HG02763 (cell line): ENCODE measurements at regions not wholly inside any gene's neighbourhood (a gene's known extent, or its start where the extent isn't known, plus 50 kb on each side); places are given as distances from the start of the nearest gene placed in this dataset.

ENCODE experiments used
- ATAC-seq: cut with Tn5 transposase; IDR thresholded peaks from one replicate; pipeline ENCODE4 v1.9.1; 2021; ENCODE audit warnings: mild to moderate bottlenecking, moderate library complexity; ENCODE audit not compliant: unreplicated experiment

DNA sequence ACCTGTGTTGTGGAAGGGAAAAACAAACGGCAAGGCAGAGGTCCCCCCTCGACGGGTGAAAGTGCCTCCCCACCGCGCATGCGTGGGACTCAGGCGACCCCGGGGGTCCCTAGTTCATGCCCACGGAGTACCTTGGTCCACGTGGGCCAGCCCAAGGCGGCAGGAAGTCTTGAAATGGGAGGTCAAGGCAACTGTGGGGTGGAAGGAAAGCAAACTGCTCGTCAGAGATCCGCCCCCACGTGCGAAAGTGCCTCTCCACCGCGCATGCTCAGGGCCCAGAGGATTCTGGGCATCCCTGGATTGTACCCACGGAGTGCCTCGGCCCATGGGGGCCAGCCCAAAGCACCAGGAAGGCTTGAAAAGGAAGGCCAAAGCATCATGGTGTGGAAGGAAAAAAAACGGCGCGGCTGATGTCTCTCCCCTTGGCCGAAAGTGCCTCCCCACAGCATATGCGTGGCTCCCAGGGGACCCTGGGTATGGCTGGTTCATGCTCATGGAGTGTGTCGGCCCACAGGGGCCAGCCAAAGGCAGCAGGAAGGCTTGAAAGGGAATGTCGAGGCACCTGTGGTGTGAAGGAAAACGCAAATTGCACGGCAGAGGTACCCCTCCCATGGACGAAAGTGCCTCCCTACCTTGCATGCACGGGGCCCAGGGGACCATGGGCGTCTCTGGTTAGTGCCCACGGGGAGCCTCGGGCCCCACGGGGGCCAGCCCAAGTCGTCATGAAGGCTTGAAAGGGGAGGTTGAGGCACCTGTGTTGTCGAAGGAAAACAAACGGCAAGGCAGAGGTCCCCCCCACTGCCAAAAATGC, 369.7 kb downstream of the ALG10 start:
- no peak for ATAC-seq

GRCh38 chr12:34392741-34393085, 370.4 kb downstream of the ALG10 start:
- ATAC-seq = no peak

DNA sequence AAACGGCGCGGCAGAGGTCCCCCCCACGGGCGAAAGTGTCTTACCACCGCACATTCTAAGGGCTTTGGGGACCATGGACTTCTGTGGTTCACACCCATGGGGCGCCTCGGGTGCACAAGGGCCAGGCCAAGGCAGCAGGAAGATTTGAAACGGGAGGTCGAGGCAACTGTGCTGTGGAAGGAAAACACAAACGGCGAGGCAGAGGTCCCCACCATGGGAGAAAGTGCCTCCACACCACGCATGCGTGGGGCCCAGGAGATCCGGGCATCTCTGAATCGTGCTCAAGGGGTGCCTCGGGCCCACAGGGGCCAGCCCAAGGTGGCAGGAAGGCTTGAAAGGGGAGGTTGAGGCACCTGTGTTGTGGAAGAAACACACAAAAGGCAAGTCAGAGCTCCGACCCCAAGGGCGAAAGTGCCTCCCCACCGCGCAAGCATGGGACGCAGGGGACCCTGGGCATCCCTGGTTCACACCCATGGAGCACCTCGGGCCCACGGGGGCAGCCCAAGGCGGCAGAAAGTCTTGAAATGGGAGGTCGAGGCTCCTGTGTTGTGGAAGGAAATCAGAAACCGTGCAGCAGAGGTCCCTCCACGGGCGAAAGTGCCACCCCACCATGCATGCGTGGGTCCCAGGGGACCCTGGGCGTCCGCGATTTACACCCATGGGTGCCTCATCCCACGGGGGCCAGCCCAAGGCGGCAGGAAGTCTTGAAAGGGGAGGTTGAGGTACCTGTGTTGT, 371.0 kb downstream of the ALG10 start:
- no peak for ATAC-seq

GRCh38 chr12:34393821-34394150, 371.5 kb downstream of the ALG10 start:
- ATAC-seq = no peak

GRCh38 chr12:34394211-34395055, 372.1 kb downstream of the ALG10 start:
- ATAC-seq = no peak

- no peak for ATAC-seq
Observed at GRCh38 chr12:34395056-34396005, 373.0 kb downstream of the ALG10 start.

GRCh38 chr12:34396006-34396860, 373.9 kb downstream of the ALG10 start:
- ATAC-seq = no peak

DNA sequence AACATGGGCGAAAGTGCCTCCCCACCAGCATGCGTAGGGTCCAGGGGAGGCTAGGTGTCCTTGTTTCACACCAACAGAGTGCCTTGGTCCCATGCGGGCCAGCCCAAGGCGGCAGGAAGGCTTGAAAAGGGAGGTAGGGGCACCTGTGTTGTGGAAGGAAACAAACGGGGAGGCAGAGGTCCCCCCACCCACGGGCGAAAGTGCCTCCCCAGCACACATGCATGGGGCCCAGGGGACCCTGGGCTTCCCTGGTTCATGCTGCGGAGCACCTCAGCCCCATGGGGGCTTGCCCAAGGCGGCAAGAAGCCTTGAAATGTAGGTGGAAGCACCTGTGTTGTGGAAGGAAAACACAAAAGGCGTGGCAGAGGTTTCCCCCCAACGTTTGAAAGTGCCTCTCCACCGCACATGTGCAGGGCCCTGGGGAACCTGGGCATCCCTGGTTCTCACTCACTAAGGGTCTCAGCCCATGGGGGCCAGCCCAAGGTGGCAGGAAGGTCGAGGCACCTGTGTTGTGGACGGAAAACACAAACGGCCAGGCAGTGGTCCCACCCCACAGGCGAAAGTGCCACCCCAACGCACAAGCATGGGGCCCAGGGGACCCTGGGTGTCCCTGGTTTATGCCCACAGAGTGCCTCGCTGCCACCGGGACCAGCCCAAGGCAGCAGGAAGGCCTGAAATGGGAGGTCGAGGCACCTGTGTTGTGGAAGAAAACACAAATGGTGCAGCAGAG, 374.7 kb downstream of the ALG10 start:
- ATAC-seq = no peak

GRCh38 chr12:34397591-34398365, 375.5 kb downstream of the ALG10 start:
- no peak for ATAC-seq

DNA sequence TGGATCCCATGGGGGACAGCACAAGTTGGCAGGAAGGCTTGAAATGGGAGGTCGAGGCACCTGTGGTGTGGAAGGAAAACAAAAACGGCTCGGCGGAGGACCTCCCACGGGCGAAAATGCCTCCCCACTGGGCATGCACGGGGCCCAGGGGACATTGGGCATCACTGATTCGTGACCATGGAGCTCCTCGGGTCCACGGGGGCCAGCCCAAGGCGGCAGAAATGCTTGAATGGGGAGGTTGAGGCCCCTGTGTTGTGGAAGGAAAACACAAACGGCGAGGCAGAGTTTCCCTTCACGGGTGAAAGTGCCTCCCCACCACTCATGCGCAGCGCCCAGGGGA, 376.0 kb downstream of the ALG10 start:
- ATAC-seq = no peak

GRCh38 chr12:34398706-34399630, 376.7 kb downstream of the ALG10 start:
- ATAC-seq = no peak

DNA sequence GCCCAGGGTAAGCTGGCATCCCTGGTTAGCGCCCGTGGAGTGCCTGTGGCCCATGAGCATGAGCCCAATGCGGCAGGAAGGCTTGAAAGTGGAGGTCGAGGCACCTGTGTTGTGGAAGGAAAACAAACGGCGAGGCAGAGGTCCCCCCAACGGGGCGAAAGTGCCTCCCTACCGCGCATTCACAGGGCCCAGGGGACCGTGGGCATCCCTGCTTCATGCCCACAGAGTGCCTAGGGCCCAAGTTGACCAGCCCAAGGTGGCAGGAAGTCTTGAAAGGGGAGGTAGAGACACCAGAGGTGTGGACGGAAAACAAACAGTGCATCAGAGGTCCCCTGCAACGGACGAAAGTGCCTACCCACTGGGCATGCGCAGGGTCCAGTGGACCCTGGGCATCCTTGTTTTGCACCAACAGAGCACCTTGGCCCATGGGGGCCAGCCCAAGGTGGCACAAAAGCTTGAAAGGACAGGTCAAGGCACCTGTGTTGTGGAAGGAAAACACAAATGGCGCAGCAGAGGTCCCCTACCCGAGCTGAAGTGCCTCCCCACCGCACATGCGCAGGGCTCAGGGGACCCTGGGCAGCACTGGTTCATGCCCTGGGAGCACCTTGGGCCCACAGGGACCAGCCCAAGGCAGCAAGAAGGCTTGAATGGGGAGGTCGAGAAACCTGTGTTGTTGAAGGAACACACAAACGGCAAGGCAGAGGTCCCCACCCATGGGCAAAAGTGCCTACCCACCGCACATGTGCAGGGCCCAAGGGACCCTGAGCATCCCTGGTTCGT, 377.5 kb downstream of the ALG10 start:
- no peak for ATAC-seq

DNA sequence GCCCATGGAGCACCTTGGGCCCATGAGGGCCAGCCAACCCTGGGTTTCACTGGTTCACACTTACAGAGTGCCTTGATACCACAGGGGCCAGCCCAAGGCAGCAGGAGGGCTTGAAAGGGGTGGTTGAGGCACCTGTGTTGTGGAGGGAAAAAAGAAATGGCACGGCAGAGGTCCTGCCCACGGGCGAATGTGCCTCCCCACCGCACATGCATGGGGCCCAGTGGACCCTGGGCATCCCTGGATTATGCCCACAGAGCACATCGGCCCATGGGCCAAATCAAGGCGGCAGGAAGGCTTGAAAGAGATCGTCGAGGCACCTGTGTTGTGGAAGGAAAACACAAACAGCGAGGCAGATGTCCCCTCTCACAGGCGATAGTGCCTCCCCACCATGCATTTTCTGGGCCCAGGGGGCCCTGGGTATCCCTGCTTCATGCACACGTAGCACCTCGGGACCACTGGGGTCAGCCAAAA, 378.1 kb downstream of the ALG10 start:
- ATAC-seq = no peak

DNA sequence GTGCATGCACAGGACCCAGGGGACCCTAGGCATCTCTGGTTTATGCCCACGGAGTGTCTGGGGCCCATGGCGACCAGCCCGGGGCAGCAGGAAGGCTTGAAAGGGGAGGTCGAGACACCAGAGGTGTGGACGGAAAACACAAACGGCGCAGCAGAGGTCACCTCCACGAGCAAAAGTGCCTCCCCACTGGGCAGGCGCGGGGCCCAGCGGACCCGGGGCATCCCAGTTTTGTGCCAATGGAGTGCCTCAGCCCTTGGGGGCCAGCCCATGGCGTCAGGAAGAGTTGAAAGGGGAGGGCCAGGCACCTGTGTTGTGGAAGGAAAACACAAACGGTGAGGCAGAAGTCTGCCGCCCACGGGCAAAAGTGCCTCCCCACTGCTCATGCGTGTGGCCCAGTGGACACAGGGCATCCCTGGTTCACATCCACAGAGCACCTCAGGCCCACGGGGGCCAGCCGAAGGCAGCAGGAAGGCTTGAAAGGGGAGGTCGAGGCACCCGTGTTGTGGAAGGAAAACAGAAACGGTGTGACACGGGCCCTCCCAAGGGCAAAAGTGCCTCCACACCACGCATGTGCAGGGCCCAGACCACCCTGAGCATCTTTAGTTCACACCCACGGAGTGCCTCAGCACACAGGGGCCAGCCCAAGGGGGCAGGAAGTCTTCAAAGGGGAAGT, 378.8 kb downstream of the ALG10 start:
- no peak for ATAC-seq

DNA sequence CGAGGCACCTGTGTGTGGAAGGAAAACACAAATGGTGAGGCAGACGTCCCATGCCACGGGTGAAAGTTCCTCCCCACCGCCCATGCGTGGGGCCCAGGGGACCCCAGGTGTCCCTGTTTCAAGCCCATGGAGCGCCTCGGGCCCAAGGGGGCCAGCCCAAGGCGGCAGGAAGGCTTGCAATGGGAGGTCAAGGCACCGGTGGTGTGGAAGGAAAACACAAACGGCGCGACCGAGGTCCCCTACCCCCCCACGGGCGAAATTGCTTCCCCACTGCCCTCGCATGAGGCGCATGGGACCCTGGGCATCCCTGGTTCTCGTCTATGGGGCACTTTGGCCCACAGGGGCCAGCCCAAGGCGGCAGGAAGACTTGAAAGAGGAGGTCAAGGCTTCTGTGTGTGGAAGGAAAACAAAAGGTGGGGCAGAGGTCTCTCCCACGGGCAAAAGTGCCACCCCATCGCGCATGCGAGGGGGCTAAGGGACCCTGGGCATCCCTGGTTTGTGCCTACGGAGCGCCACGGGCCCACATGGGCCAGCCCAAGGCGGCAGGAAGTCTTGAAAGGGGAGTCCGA, 379.4 kb downstream of the ALG10 start:
- ATAC-seq = no peak
